ENCODE measurements at regions not wholly inside any gene's neighbourhood (a gene's known extent, or its start where the extent isn't known, plus 50 kb on each side); places are given as distances from the start of the nearest gene placed in this dataset.

DNA sequence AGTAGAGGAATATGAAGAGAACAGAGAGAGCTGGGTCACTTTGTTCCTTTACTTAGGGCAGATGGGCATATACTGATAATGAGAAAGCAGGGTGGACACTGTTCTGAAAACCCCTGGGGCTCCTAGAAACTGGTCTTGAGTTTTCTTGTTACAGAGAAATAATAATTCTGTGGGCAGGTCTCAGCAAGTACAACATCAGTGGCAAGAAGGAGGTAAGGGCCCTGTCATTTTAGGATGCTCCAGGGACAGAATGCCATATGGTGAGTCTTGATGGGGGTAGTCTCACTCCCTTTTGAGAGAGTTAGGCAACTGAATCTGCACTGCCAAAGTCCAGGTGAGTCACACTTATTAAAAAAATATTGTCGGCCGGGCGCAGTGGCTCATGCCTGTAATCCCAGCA, 102.3 kb downstream of the KCNJ2 start:
- ATAC-seq (no peak), DNase-seq (ENCODE audit: low spot score) (no peak)
- Mint-ChIP-seq H3K4me1 (peaks cover 8% of the 10 kb centered on the region; the same call in 2 of the 3 replicates), H3K27ac (no peak overlapping the region), H3K27me3 (ENCODE audit: insufficient read depth, low read depth, poor library complexity) (no peaks in the 10 kb centered on the region), H3K9me3 (no peaks in the 10 kb centered on the region), H3K36me3 (ENCODE audit: low read depth) (no peaks in the 10 kb centered on the region), H3K4me3 (no peak overlapping the region)
- TF ChIP-seq ZNF114 (CRISPR knock-in tag; IDR thresholded peaks at IDR 0.05) (no peak), ZNF331 (CRISPR knock-in tag; IDR thresholded peaks at IDR 0.05; ENCODE audit: low read depth) (no peak), NANOG (IDR thresholded peaks at IDR 0.05; ENCODE audit: borderline replicate concordance) (no peak), ZNF462 (CRISPR knock-in tag; IDR thresholded peaks at IDR 0.05) (no peak), STAT1 (IDR thresholded peaks at IDR 0.05; ENCODE audit: unreplicated experiment) (no peak), POLR2AphosphoS5 (IDR thresholded peaks at IDR 0.05; ENCODE audit: low read depth) (no peak), EZH2phosphoT487 (IDR thresholded peaks at IDR 0.05; ENCODE audit: unreplicated experiment) (no peak), CREB1 (CRISPR knock-in tag; IDR thresholded peaks at IDR 0.05; ENCODE audit: low read depth) (no peak), EZH2 (IDR thresholded peaks at IDR 0.05; ENCODE audit: low read depth, unreplicated experiment) (no peak), REST (IDR thresholded peaks at IDR 0.05; ENCODE audit: unreplicated experiment) (no peak), JUNB (IDR thresholded peaks at IDR 0.05; ENCODE audit: unreplicated experiment) (no peak)
- TF ChIP-seq, protein P1, sequence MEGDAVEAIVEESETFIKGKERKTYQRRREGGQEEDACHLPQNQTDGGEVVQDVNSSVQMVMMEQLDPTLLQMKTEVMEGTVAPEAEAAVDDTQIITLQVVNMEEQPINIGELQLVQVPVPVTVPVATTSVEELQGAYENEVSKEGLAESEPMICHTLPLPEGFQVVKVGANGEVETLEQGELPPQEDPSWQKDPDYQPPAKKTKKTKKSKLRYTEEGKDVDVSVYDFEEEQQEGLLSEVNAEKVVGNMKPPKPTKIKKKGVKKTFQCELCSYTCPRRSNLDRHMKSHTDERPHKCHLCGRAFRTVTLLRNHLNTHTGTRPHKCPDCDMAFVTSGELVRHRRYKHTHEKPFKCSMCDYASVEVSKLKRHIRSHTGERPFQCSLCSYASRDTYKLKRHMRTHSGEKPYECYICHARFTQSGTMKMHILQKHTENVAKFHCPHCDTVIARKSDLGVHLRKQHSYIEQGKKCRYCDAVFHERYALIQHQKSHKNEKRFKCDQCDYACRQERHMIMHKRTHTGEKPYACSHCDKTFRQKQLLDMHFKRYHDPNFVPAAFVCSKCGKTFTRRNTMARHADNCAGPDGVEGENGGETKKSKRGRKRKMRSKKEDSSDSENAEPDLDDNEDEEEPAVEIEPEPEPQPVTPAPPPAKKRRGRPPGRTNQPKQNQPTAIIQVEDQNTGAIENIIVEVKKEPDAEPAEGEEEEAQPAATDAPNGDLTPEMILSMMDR (conservative IDR thresholded peaks at IDR 0.05; ENCODE audit: low read depth in 2 of 2), result no peak
- TF ChIP-seq, protein P2, sequence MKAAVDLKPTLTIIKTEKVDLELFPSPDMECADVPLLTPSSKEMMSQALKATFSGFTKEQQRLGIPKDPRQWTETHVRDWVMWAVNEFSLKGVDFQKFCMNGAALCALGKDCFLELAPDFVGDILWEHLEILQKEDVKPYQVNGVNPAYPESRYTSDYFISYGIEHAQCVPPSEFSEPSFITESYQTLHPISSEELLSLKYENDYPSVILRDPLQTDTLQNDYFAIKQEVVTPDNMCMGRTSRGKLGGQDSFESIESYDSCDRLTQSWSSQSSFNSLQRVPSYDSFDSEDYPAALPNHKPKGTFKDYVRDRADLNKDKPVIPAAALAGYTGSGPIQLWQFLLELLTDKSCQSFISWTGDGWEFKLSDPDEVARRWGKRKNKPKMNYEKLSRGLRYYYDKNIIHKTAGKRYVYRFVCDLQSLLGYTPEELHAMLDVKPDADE (IDR thresholded peaks at IDR 0.05), result no peak
- H3F3A ChIP-seq (replicated peaks; ENCODE audit: low read depth), result no peaks in the 10 kb centered on the region
- no peak overlapping the region for H3K27ac ChIP-seq (ENCODE audit: low read depth)
- H3K36me3 ChIP-seq (ENCODE audit: insufficient read depth), result no peaks in the 10 kb centered on the region
- no peaks in the 10 kb centered on the region for H4K20me1 ChIP-seq (replicated peaks; ENCODE audit: insufficient read depth)
- no peaks in the 10 kb centered on the region for H3K79me2 ChIP-seq (replicated peaks; ENCODE audit: insufficient read depth)
- H3K4me1 ChIP-seq (ENCODE audit: insufficient read depth), result peaks cover 12% of the 10 kb centered on the region; the same call in 1 of the 2 replicates
- no peaks in the 10 kb centered on the region for H3K27me3 ChIP-seq (ENCODE audit: insufficient read depth)
- H2AFZ ChIP-seq, result no peak overlapping the region
- H3K4me2 ChIP-seq, result no peak overlapping the region
- H3K4me3 ChIP-seq, result no peak overlapping the region
- no peaks in the 10 kb centered on the region; the same call in 1 of the 2 replicates for H3K9me2 ChIP-seq (ENCODE audit: insufficient read depth)

Data from GM23338 (cell line).